ENCODE measurements at regions not wholly inside any gene's neighbourhood (a gene's known extent, or its start where the extent isn't known, plus 50 kb on each side); places are given as distances from the start of the nearest gene placed in this dataset.

DNA sequence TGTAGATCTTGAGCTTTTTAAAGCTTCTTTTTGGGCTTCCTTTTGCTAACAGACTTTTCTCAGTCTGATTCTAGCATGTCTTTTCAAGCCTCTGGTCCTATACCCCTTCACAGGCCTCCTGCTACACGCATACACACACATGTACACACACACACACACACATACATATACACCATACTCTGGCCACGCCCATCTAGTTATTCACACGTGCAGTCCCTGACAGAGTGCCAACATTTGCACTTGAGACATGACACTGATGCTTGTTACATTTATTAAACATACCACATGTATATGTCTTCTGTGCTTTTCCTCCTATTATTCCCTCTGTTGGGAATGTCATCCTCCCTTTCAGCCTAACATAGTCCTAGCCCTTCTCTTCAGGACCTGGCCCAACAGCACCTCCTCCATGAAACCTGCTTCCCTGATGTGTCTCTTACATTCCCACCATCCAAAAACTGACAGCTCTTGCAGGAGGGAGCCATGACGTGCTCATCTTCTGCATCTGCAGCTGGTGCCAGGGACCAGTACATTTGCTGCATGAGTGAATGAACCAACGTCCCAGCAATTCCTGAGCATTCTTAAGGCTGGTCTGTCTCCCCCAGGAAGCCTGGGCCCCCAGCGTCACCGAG is 222.1 kb downstream of the ARHGAP12 start:
- TF ChIP-seq, protein P1, sequence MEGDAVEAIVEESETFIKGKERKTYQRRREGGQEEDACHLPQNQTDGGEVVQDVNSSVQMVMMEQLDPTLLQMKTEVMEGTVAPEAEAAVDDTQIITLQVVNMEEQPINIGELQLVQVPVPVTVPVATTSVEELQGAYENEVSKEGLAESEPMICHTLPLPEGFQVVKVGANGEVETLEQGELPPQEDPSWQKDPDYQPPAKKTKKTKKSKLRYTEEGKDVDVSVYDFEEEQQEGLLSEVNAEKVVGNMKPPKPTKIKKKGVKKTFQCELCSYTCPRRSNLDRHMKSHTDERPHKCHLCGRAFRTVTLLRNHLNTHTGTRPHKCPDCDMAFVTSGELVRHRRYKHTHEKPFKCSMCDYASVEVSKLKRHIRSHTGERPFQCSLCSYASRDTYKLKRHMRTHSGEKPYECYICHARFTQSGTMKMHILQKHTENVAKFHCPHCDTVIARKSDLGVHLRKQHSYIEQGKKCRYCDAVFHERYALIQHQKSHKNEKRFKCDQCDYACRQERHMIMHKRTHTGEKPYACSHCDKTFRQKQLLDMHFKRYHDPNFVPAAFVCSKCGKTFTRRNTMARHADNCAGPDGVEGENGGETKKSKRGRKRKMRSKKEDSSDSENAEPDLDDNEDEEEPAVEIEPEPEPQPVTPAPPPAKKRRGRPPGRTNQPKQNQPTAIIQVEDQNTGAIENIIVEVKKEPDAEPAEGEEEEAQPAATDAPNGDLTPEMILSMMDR (IDR thresholded peaks at IDR 0.05; ENCODE audit: poor library complexity), result no peak
- TF ChIP-seq EZH2 (IDR thresholded peaks at IDR 0.05; ENCODE audit: borderline replicate concordance), result no peak

Data from hepatocyte (in vitro differentiated cells).